ENCODE measurements at regions not wholly inside any gene's neighbourhood (a gene's known extent, or its start where the extent isn't known, plus 50 kb on each side); places are given as distances from the start of the nearest gene placed in this dataset.

DNA sequence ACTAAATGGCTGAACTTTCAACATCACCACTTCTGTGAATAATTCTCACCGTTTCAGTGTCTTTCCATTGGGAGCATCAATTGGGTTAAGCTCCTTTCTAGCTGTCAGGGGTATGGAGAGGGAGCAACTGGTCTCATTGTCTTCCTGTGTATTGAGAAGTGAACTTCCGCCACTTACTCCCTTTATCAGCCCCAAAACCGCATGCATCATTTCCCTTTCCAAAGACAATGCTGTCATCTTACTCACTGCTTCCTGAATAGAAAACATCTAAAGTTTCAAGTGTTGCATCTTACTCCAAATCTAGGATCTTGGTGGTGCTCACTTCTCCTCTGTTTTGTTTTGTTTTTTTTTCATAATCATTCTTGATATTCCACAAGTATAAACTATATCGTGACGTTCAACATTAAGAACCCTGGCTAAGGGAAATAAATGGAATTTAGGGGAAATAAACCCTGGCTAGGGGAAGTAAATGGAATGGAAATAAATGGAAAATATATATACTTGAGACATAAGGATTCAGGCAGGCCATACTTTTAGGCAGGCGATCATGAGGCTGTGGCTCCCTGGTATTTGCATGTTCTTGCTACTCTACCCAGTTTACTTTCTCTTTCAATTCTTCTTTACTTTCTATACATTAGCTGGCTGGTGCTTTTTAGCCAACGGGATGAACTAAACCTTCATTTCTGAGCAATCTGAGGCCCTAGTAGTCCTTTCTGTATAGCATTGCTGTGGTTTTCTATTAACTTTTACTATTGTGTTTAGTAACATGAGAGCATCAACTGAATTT, 371.9 kb downstream of the BMPER start:
- no peak for DNase-seq

GRCh38 chr7:34277803-34278199, 372.5 kb downstream of the BMPER start:
- DNase-seq = no peak

- DNase-seq = no peak
Observed at GRCh38 chr7:34281260-34281659, 375.9 kb downstream of the BMPER start.

DNA sequence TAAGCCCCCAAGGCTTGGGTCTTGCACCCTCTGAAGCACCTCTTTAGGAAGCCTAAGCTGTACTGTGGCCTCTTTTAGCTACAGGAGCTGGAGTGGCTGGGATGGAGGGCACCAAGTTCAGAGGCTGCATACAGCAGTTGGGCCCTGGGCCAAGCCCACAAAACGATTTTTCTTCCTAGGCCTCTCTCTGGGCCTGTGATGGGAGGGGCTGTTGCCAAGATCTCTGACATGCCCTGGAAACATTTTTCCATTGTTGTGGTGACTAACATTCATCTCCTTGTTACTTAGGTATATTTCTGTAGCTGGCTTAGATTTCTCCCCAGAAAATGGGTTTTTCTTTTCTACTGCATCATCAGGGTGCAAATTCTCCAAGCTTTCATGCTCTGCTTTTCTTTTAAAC, 375.7 kb upstream of the NPSR1 start:
- no peak for DNase-seq

DNA sequence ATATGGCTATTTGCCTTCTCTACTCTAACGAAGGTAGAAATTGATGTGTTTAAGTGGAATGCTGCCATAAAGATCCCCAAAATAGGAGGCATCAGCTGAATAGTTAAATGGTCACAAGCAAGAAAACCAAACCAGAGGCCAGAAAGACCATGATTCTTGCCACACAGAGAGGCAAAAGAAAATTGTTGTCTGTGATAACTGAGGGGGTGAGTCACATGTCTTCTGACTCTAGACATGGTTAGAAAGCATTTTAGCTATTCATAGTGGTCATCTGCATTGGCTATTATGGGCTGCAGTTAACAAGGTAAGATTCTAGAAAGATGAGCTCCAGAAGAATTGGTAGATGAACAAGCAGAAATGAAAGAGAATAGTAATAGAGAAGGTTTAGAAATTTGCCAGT, 361.4 kb upstream of the NPSR1 start:
- no peak for DNase-seq

GRCh38 chr7:34298492-34299013, 359.5 kb upstream of the NPSR1 start:
- no peak for DNase-seq

DNA sequence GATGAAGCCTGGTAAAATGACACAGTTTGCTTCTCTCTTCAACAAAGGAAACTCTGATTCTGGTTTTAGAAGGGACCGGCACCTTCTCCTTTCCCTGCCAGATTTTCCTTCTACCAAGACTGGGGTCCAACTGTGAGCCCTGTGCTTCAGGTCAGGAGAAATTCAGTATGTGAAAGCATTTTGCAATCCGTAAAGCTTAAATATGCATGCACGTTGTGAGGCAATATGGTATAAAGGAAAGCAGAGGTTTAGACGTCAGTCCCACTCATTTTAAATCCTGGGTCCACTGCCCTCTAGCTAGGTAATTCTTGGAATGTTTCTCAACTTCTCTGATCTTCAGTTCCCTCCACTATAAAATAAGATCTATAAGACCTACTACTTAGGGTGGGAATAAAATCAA, 359.0 kb upstream of the NPSR1 start:
- no peak for DNase-seq

DNA sequence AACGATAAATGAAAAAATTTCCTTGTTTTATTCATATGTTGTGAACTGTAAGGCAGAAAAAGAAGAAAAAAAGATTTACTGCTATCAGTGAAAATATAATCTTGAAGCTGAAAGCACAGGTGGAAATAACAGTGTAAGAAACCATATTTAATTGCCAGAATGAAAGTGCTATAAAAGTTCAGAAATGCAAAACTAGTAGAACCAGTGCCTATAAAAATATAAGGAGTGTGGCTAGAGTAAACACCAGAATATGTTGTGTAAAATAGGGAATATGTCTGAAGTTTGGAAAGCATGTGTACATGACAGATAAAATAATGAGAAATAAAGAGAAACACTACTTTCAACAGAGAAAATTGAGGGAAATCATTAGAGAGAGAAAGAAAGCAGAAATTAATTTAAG, 350.5 kb upstream of the NPSR1 start:
- no peak for DNase-seq

DNA sequence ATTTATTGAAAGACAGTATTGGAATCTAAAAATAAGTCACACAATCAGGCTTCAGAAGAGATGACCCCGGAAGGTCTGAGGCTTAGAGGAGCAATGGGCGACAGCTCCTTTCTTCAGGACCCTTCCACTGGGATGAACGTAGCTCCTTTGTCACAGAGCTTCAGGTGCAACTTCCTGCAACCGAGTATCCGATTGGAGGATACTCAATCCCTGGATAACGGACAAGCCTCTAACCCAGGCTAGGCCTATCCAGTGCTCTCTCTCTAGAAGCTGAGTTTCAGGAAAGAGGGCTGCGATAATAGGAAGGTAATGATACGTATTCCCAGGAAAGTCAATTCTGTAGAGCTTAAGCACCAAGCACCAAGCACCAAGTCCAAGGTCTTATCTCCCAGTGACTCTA, 349.4 kb upstream of the NPSR1 start:
- DNase-seq = no peak

DNA sequence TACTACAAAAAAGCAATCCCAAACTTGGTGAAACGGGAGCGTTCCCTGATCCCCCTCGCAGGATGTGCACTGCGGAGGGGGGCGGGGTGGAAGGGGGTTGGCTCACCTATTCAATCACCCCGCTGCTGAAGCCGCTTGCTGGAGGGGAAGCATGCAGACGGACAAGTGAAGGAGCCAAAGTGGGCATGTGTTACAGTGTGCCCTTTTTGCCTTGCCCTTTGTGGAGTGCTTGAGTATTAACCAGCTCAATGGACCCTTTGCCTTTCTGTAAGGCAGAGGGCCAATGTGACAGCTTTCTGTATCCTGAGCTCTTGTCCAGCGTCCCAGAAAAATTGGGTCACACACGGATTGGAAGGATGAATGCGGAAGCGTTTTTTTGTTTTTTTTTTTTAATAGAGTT, 348.9 kb upstream of the NPSR1 start:
- no peak for DNase-seq

GRCh38 chr7:34309584-34309983, 348.4 kb upstream of the NPSR1 start:
- DNase-seq = no peak

GRCh38 chr7:34311591-34311990, 346.4 kb upstream of the NPSR1 start:
- DNase-seq = no peak

DNA sequence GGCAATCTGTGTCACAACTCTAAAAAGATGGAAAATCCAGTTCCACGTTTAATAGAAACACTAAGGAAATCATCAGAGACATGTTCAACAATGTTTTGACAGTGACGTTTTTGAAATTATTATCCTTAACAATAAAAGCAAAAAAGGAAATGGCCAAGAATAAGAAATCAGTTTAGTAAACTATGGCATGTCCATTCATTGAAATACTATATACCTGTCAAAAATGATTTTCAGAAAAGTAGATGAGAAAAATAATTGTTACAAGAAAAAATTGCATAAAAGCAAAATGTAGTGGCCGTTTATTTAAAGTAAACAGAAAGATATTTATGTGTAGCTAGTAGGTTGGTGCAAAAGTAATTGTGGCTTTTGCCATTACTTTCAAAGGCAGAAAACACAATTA, 345.4 kb upstream of the NPSR1 start:
- DNase-seq = no peak

DNA sequence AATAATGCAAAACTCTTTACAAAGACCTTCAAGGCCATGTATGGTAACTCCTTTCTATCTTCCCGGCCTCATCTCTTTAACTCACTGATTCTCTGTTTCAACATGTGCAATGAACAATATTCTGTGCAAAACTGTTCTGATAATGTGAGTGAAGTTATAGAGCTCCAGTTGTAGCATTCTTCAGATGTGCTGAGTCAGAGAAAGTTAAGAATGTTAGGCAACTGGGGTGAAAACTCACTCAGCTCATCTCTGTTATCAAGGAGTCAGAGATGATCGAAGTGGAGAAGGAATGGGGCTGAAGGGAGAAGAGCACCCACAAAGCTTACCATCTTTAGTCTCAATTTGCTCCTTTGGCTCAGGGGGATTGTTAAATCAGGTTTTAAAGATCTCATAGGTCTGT, 344.7 kb upstream of the NPSR1 start:
- no peak for DNase-seq

GRCh38 chr7:34315032-34315431, 343.0 kb upstream of the NPSR1 start:
- no peak for DNase-seq

DNA sequence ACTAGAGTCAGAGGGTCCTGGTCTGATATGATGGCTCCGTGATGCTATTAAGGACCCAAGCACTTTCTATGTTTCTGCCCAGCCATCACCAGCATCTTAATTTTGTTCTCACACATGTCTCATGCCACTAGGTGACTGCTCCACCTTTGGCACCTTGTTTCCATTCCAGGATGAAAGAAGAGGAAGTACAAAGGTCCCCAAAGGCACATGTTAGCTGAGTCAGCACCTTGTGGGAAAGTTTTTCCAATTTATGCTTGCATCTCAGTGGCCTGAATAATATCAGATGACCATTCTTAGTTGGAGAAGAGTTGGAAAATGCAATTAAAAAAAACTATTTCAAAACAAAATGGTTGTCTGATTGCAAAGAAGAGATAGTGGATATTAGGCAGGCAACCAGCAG, 341.0 kb upstream of the NPSR1 start:
- DNase-seq = no peak

DNA sequence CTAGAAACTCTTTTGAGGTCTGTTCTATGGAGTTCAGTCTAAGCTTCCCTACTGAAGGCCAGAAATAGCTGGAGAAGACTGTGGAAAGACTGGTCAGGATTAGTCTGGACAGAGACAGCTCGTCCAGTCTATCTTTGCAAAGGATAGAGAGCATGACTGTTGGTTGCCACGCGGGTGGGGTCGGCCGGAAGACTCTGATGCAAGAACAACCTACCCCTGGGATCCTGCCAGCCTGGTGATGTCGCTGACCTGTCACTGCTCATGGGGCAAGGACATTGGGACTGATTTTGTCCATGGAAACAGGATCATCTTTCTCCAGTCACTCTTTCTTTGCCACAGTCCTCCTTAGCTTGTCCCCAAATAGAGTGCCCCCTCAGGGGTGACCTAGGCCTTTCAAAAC, 337.6 kb upstream of the NPSR1 start:
- no peak for DNase-seq

DNA sequence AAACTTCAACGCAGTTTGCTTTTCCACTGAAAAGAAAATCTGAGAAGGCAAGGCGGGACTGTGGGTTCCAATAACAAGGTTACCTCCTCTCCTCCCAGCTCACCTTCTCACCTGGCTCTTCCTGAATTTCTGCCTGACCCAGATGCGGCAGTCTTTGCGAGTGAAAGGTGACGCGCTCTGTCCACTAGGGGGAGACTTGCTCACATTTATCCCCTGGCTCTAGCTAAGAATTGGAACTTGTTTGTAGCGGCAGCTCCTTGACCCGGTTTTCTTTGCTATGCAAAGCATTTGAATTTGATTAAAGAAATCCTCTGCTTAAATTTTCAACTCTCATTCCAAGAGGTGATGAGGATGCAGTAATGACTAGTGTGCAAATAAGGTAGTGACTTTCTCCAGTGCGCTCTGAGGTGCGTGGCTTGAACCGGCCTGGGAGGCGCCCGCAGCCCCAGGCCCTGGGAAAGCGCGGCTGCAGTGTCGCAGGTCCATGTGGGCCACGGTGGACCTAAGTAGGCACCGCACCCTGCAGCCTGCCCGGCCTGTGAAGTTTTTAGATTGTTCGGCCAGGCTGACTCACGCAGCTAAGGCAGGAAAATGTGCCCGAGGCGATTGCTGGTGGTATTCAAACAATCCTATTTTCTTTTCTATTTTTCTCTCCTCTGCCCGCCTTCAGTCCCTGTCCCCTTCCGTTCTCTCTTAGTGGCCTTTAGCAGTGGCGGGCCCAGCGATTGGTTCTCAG, 336.9 kb upstream of the NPSR1 start:
- DNase-seq = peak; percentile 81

DNA sequence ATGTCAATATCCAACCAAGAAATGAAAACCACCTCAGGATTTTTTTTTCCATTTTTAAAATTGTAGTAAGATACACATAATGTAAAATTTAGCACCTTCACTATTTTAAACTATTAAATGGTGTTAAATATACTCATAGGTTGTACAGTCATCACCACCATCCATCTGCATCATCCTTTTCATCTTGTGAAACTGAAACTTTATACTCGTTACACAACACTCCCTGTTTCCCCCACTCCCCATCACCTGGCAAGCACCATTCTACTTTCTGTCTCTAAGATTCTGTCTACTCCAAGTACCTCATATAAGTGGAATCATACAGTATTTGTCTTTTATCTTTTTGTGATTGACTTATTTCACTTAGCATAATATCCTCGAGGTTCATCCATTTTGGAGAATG, 335.2 kb upstream of the NPSR1 start:
- no peak for DNase-seq

DNA sequence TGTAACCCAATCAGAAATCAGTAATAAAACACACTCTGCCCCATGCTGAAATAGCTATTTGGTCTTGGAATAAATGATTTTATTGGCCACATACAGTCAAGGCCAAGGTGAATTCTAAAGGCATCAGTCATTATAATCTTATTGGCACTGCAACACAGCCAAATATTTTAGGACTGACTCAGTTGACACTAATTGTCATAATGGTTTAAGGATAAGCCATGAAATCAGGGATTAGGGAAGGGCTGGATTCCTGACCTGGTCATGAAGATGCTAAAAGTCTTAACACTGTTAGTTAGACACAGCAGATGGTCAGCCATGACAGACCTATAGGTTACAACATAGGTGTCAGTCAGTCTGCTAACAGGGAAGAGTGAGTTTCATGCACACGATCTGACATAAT, 330.3 kb upstream of the NPSR1 start:
- DNase-seq = no peak

GRCh38 chr7:34330308-34330707, 327.7 kb upstream of the NPSR1 start:
- DNase-seq = no peak

DNA sequence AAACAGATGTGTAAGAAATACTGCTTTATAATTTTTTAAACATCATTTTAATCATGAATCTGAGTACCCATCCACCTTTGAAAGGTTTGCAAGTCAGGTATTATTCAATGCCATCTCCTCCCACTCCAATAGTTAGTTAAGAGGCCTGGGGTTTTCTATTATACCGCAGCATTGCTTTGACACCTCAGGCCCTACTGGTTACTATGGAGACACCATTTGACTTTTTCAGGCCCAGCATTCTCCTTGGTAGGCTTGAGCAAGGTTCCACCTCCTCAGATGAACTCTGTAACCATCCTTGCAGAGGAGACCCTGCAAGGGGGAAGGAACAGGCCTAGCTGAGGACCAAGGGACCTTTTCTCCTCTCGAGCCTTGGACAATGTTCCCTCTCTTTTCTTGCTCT, 326.9 kb upstream of the NPSR1 start:
- no peak for DNase-seq

GRCh38 chr7:34332006-34332405, 326.0 kb upstream of the NPSR1 start:
- no peak for DNase-seq

DNA sequence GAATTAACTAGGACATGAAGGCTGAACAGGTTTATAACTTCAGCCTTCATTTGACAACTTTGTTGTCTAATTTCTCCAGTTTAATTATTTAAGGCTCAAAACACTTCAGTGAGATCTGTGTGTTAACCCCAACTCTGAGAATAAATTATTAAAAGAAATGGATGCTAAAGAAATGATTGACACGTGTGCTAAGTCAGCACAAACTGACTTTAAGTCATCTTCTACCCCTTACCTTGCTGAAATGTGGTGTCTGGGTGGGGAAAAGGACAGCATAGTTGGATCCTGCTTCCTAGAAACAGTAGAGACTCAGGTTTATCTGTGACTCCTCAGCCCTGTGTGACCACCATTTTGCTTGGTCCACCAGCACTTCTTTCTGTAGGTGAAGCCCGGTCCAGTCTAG, 324.8 kb upstream of the NPSR1 start:
- DNase-seq = no peak

GRCh38 chr7:34333925-34334324, 324.1 kb upstream of the NPSR1 start:
- no peak for DNase-seq
